ENCODE measurements at regions not wholly inside any gene's neighbourhood (a gene's known extent, or its start where the extent isn't known, plus 50 kb on each side); places are given as distances from the start of the nearest gene placed in this dataset.

DNA sequence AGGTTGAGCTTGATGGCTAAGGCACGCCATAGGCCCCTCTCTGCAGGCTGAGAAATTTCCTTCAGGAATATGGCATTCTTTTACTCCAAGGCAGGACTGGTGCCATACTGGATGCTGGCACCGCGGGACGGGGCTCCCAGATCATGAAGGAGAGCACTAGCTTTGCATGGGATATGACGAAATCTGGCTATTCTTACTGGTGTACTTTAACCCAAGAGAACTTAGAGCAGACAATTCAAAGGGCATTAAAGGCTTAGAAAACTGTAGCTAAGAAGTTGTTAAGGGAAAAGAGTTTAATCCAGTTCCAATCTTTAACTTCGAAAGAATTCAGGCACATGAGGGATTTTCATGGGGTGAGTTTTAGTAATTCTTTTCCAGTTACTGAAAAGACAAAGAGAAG is 204.4 kb upstream of the ESRRG start:
- Histone ChIP-seq H3K4me3 (ENCODE audit: low read length in 3 of 3) (no peak overlapping the region), H3K9me3 (ENCODE audit: control insufficient read depth in 2 of 3, insufficient read depth in 1 of 3, low read length in 3 of 3) (no peaks in the 10 kb centered on the region), H3K27me3 (ENCODE audit: control insufficient read depth, insufficient read depth, low read length) (no peaks in the 10 kb centered on the region), H3K36me3 (ENCODE audit: control insufficient read depth in 2 of 3, insufficient read depth in 3 of 3, low read length in 3 of 3) (no peaks in the 10 kb centered on the region), H3K27ac (ENCODE audit: low read depth in 2 of 2, low read length in 2 of 2) (peak overlapping the region; percentile 20 to 53), H3K9ac (ENCODE audit: low read length in 3 of 3) (no peak overlapping the region), H3K4me1 (ENCODE audit: control insufficient read depth in 2 of 3, insufficient read depth in 2 of 3, low read depth in 1 of 3, low read length in 3 of 3) (peaks cover 0 to 11% (median 0%) of the 10 kb centered on the region in 3 donors)
- no peak for DNase-seq
- TF ChIP-seq, protein P1, sequence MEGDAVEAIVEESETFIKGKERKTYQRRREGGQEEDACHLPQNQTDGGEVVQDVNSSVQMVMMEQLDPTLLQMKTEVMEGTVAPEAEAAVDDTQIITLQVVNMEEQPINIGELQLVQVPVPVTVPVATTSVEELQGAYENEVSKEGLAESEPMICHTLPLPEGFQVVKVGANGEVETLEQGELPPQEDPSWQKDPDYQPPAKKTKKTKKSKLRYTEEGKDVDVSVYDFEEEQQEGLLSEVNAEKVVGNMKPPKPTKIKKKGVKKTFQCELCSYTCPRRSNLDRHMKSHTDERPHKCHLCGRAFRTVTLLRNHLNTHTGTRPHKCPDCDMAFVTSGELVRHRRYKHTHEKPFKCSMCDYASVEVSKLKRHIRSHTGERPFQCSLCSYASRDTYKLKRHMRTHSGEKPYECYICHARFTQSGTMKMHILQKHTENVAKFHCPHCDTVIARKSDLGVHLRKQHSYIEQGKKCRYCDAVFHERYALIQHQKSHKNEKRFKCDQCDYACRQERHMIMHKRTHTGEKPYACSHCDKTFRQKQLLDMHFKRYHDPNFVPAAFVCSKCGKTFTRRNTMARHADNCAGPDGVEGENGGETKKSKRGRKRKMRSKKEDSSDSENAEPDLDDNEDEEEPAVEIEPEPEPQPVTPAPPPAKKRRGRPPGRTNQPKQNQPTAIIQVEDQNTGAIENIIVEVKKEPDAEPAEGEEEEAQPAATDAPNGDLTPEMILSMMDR (IDR thresholded peaks at IDR 0.05; ENCODE audit: borderline replicate concordance, extremely low read depth, insufficient read depth): no peak
- FAIRE-seq: peak; percentile 50
- intact Hi-C loops (cut with DNase I): no loop called here

DNA sequence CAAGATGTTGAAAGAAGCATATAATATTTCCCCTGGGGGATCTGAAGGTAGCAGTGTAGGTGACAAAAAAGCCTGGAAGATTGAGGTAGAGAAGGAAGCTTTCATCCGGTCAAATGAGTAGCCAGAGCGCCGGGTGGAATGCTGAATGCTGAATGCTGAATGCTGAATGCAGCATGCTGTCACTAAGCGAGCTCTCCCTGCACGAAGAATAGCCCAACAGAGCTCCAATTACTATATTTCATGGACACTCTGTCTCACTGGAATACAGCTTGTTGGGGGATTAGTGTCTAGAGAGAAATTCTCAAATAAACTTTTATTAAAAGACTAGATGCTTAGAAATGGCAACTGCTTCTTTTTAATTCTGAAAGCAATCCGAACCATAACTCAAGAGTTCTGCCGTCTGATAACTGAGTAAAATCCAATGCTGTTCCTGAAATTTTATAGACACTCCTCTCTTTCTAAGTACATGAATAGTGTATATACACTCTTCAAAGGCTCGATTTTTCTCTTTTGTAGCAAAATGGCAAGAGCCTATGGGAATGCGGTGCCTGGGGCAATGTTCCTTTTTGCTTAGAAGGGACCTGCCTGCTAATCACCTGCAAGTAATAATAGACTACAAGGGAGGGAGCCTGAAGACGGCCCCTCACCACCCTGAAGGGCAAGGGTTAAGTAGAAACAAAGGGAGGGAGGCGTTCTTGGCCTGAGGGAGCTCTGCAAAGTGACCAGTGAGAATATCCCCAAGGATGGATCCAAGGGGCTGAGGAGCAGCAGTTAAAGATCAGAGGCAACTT is 203.7 kb upstream of the ESRRG start:
- H3K27me3 ChIP-seq (ENCODE audit: control insufficient read depth, insufficient read depth, low read length): no peaks in the 10 kb centered on the region
- peak overlapping the region in 1 of 3 donors; percentile 14 for H3K4me3 ChIP-seq (ENCODE audit: low read length in 3 of 3)
- DNase-seq (peak in 1 of 5 donors; percentile 35), FAIRE-seq (no peak)
- TF ChIP-seq, protein P1 (IDR thresholded peaks at IDR 0.05; ENCODE audit: borderline replicate concordance, extremely low read depth, insufficient read depth): no peak
- H3K4me1 ChIP-seq (ENCODE audit: control insufficient read depth in 2 of 3, insufficient read depth in 2 of 3, low read depth in 1 of 3, low read length in 3 of 3): peaks cover 0 to 11% (median under 1%) of the 10 kb centered on the region in 3 donors
- H3K36me3 ChIP-seq (ENCODE audit: control insufficient read depth in 2 of 3, insufficient read depth in 3 of 3, low read length in 3 of 3): no peaks in the 10 kb centered on the region
- H3K9me3 ChIP-seq (ENCODE audit: control insufficient read depth in 2 of 3, insufficient read depth in 1 of 3, low read length in 3 of 3): no peaks in the 10 kb centered on the region
- no peak overlapping the region for H3K27ac ChIP-seq (ENCODE audit: low read depth in 2 of 2, low read length in 2 of 2)
- no peak overlapping the region for H3K9ac ChIP-seq (ENCODE audit: low read length in 3 of 3)
- intact Hi-C loops (cut with DNase I): no loop called here

DNA sequence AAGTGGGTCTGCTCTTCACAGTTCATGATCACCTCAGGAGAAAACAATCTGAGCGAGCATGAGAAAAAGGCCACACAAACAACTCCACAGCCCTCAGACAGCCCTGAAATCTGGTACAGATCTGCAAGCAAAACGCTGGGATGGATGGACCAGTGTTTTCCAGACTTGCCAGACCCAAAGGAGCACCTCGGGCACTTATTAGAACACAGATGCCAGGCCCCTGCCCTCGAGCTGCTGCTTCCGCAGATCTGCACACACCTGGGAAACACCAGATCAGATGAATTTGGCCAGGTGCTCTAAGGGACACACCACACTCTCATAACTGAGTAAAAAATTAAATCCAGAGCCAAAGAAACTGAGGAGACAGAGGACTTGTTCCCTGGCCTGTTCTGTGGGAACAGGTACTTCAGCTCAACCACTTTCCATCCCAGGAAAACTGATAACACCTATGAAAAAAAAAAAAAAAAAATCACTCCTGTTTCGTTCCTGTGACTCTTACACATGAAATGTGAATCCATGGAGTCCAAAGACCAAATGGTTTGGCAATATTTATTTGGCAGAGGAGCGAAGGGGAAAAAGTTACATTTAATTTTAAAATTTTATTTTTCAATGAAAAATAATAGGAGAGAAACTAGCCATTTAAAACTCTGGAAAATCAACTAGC is 202.9 kb upstream of the ESRRG start:
- no peaks in the 10 kb centered on the region for H3K9me3 ChIP-seq (ENCODE audit: control insufficient read depth in 2 of 3, insufficient read depth in 1 of 3, low read length in 3 of 3)
- intact Hi-C loops (cut with DNase I): no loop called here
- H3K9ac ChIP-seq (ENCODE audit: low read length in 3 of 3): no peak overlapping the region
- DNase-seq (no peak), FAIRE-seq (no peak)
- no peak overlapping the region for H3K4me3 ChIP-seq (ENCODE audit: low read length in 3 of 3)
- no peaks in the 10 kb centered on the region for H3K36me3 ChIP-seq (ENCODE audit: control insufficient read depth in 2 of 3, insufficient read depth in 3 of 3, low read length in 3 of 3)
- no peak overlapping the region for H3K27ac ChIP-seq (ENCODE audit: low read depth in 2 of 2, low read length in 2 of 2)
- H3K4me1 ChIP-seq (ENCODE audit: control insufficient read depth in 2 of 3, insufficient read depth in 2 of 3, low read depth in 1 of 3, low read length in 3 of 3): peaks cover 0 to 11% (median 2%) of the 10 kb centered on the region in 3 donors
- TF ChIP-seq, protein P1 (IDR thresholded peaks at IDR 0.05; ENCODE audit: borderline replicate concordance, extremely low read depth, insufficient read depth): no peak
- no peaks in the 10 kb centered on the region for H3K27me3 ChIP-seq (ENCODE audit: control insufficient read depth, insufficient read depth, low read length)

Measured in kidney (tissue), 13 donors.